H1 (cell line): ENCODE measurements at regions not wholly inside any gene's neighbourhood (a gene's known extent, or its start where the extent isn't known, plus 50 kb on each side); places are given as distances from the start of the nearest gene placed in this dataset.

Experiments
- CTCF ChIA-PET: fragments of 300-600 bp; sonication (Branson Sonifier 250); formaldehyde crosslinking; loops from one replicate; lab custom pipeline; 2021; ENCODE audit not compliant: partially characterized antibody; lab: Charles Lee
- POLR2A ChIA-PET: fragments of 300-600 bp; sonication (Branson Sonifier 250); formaldehyde crosslinking; loops from one replicate; lab custom pipeline; 2021; ENCODE audit warnings: inconsistent platforms; ENCODE audit not compliant: partially characterized antibody; lab: Charles Lee
- DNase-seq, 2 experiments: peaks; one replicate each; pipeline versions ENCODE4 v3.0.0 to v3.0.0-alpha.2; 2010 to 2022; ENCODE audit warnings: low spot score in 2 of 2, low read depth in 1 of 2, mixed read lengths in 1 of 2
- FAIRE-seq: peaks from 2 replicates; lab custom pipeline; 2011; peaks lifted over from hg19 to GRCh38; lab: Jason Lieb, UNC
- H2AFZ ChIP-seq: 2 replicates; pipeline ENCODE4 v1.8.1; 2012; ENCODE audit warnings: low read length, inconsistent platforms
- H2AK5ac ChIP-seq: 2 replicates; pipeline ENCODE4 v1.6.1; 2013; ENCODE audit warnings: low read depth, low read length
- H2BK120ac ChIP-seq: replicated peaks from 2 replicates; pipeline ENCODE3; 2013; ENCODE audit warnings: low read depth, low read length, inconsistent platforms
- H2BK12ac ChIP-seq: 2 replicates; pipeline ENCODE4 v1.6.1; 2013; ENCODE audit warnings: low read depth, low read length
- H2BK15ac ChIP-seq: 2 replicates; pipeline ENCODE4 v1.6.1; 2013; ENCODE audit warnings: low read length
- H2BK20ac ChIP-seq: 2 replicates; pipeline ENCODE4 v1.6.1; 2013; ENCODE audit warnings: low read length
- H2BK5ac ChIP-seq: 2 replicates; pipeline ENCODE4 v1.6.1; 2013; ENCODE audit warnings: low read depth, low read length
- H3K14ac ChIP-seq: 2 replicates; pipeline ENCODE4 v1.6.1; 2013; ENCODE audit warnings: inconsistent platforms; ENCODE audit not compliant: insufficient read length
- H3K18ac ChIP-seq: 2 replicates; pipeline ENCODE4 v1.6.1; 2013; ENCODE audit warnings: low read length; ENCODE audit errors: extremely low read depth
- H3K23ac ChIP-seq: 2 replicates; pipeline ENCODE4 v1.6.1; 2013; ENCODE audit warnings: inconsistent platforms; ENCODE audit not compliant: insufficient read length
- H3K23me2 ChIP-seq: 2 replicates; pipeline ENCODE4 v1.6.1; 2013; ENCODE audit warnings: low read depth, low read length
- H3K27ac ChIP-seq: 2 replicates; pipeline ENCODE4 v1.6.1; 2011; ENCODE audit warnings: low read depth, low read length, inconsistent platforms
- H3K27me3 ChIP-seq, 4 experiments: replicated peaks in 1 of 4; 1 replicate in 1 of 4; 2 replicates in 3 of 4; pipeline versions ENCODE4 v1.6.1 to v1.8.1; 2011 to 2013; ENCODE audit warnings: low read length in 3 of 4, mild to moderate bottlenecking in 3 of 4, inconsistent platforms in 2 of 4, mixed read lengths in 2 of 4, moderate library complexity in 1 of 4; ENCODE audit not compliant: control insufficient read depth in 3 of 4, insufficient read depth in 3 of 4; ENCODE audit errors: extremely low read depth in 1 of 4
- H3K36me3 ChIP-seq, 4 experiments: 2 replicates each; pipeline versions ENCODE4 v1.6.1 to v1.8.1; 2011 to 2013; ENCODE audit warnings: mild to moderate bottlenecking in 4 of 4, low read length in 3 of 4, moderate library complexity in 2 of 4, control low read depth in 1 of 4, inconsistent platforms in 1 of 4; ENCODE audit not compliant: insufficient read depth in 4 of 4, control insufficient read depth in 2 of 4
- H3K4ac ChIP-seq: replicated peaks from 2 replicates; pipeline ENCODE3; 2013; ENCODE audit warnings: low read length, low read depth, mixed read lengths, inconsistent platforms; ENCODE audit not compliant: insufficient read length
- H3K4me1 ChIP-seq, 4 experiments: replicated peaks in 1 of 4; 1 replicate in 1 of 4; 2 replicates in 3 of 4; pipeline versions ENCODE4 v1.6.1 to v1.8.1; 2011 to 2013; ENCODE audit warnings: low read length in 3 of 4, inconsistent platforms in 2 of 4, mixed read lengths in 1 of 4; ENCODE audit not compliant: insufficient read depth in 4 of 4, control insufficient read depth in 3 of 4
- H3K4me2 ChIP-seq, 2 experiments: 2 replicates each; pipeline versions ENCODE4 v1.6.1 to v1.8.1; 2011 to 2013; ENCODE audit warnings: low read depth in 2 of 2, low read length in 2 of 2, control low read depth in 1 of 2, inconsistent platforms in 1 of 2, mild to moderate bottlenecking in 1 of 2; ENCODE audit not compliant: insufficient read depth in 1 of 2
- H3K4me3 ChIP-seq, 4 experiments: fragments of 200-600, 300-600 bp in 1 of 4; sonication (generic), shearing (Covaris generic), sonication (Bioruptor Twin) in 1 of 4; 2 replicates each; pipeline versions ENCODE4 v1.5.1 to v1.8.1; 2011 to 2016; ENCODE audit warnings: low read length in 4 of 4, low read depth in 3 of 4, control low read depth in 2 of 4, inconsistent platforms in 2 of 4, mild to moderate bottlenecking in 2 of 4, mixed read lengths in 1 of 4, moderate library complexity in 1 of 4; ENCODE audit not compliant: insufficient read depth in 2 of 4; ENCODE audit errors: extremely low read depth in 1 of 4
- H3K56ac ChIP-seq: replicated peaks from 2 replicates; pipeline ENCODE3; 2013; ENCODE audit warnings: low read depth, mild to moderate bottlenecking, mixed read lengths, low read length, inconsistent platforms; ENCODE audit not compliant: insufficient read length
- H3K79me1 ChIP-seq: 2 replicates; pipeline ENCODE4 v1.6.1; 2013; ENCODE audit warnings: low read depth, low read length, control low read depth
- H3K79me2 ChIP-seq, 2 experiments: 2 replicates each; pipeline versions ENCODE4 v1.6.1 to v1.8.1; 2012 to 2013; ENCODE audit warnings: low read length in 2 of 2, mild to moderate bottlenecking in 2 of 2, inconsistent platforms in 1 of 2; ENCODE audit not compliant: insufficient read depth in 2 of 2, control insufficient read depth in 1 of 2
- H3K9ac ChIP-seq, 4 experiments: replicated peaks in 1 of 4; 1 replicate in 1 of 4; 2 replicates in 3 of 4; pipeline versions ENCODE4 v1.6.1 to v1.8.1; 2011 to 2013; ENCODE audit warnings: low read depth in 3 of 4, low read length in 3 of 4, control low read depth in 2 of 4, mild to moderate bottlenecking in 2 of 4, moderate library complexity in 2 of 4, inconsistent platforms in 1 of 4; ENCODE audit errors: extremely low read depth in 1 of 4
- H3K9me3 ChIP-seq, 2 experiments: 2 replicates each; pipeline versions ENCODE4 v1.6.1 to v1.8.1; 2012 to 2013; ENCODE audit warnings: mild to moderate bottlenecking in 2 of 2, moderate library complexity in 2 of 2, control low read depth in 1 of 2, inconsistent platforms in 1 of 2, low read depth in 1 of 2, low read length in 1 of 2, mixed read lengths in 1 of 2; ENCODE audit not compliant: insufficient read depth in 2 of 2
- H4K20me1 ChIP-seq, 2 experiments: replicated peaks in 1 of 2; 2 replicates each; pipeline versions ENCODE3 to v1.8.1; 2011 to 2013; ENCODE audit warnings: inconsistent platforms in 2 of 2, low read length in 2 of 2, mild to moderate bottlenecking in 1 of 2; ENCODE audit not compliant: insufficient read depth in 2 of 2, control insufficient read depth in 1 of 2
- H4K5ac ChIP-seq: 2 replicates; pipeline ENCODE4 v1.6.1; 2013; ENCODE audit warnings: low read length, low read depth, mixed read lengths, inconsistent platforms; ENCODE audit not compliant: insufficient read length
- H4K8ac ChIP-seq: 2 replicates; pipeline ENCODE4 v1.8.0; 2013; ENCODE audit warnings: mild to moderate bottlenecking, moderate library complexity, low read length, inconsistent platforms; ENCODE audit not compliant: insufficient read depth; ENCODE audit errors: extremely low read depth
- H4K91ac ChIP-seq: replicated peaks from 2 replicates; pipeline ENCODE3; 2013; ENCODE audit warnings: low read length, mixed read lengths, inconsistent platforms; ENCODE audit not compliant: insufficient read length
- BCL11A ChIP-seq, 2 experiments: IDR thresholded peaks; one replicate each; pipeline ENCODE4 v1.6.1; 2011; ENCODE audit warnings: low read depth in 2 of 2, low read length in 2 of 2, mild to moderate bottlenecking in 2 of 2
- CBX5 ChIP-seq: fragments of 300-800, 300-1000 bp; sonication (generic); IDR thresholded peaks from 2 replicates; pipeline ENCODE4 v1.7.1; 2016; ENCODE audit warnings: antibody characterized with exemption, low read length, low read depth
- JUND ChIP-seq: IDR thresholded peaks from 2 replicates; pipeline ENCODE4 v1.6.1; 2011; ENCODE audit warnings: mild to moderate bottlenecking, improper control_type of control experiment, low read length
- KDM1A ChIP-seq: fragments of 200-600, 300-600 bp; sonication (generic); IDR thresholded peaks from 2 replicates; pipeline ENCODE4 v1.7.1; 2016; ENCODE audit warnings: mild to moderate bottlenecking, low read length, borderline replicate concordance
- POLR2A ChIP-seq, 2 experiments: IDR thresholded peaks; 1 replicate in 1 of 2; 2 replicates in 1 of 2; pipeline ENCODE4 v1.6.1; 2011; ENCODE audit warnings: low read depth in 2 of 2, low read length in 2 of 2, mild to moderate bottlenecking in 2 of 2; ENCODE audit errors: control extremely low read depth in 1 of 2
- POLR2AphosphoS5 ChIP-seq: IDR thresholded peaks from 2 replicates; pipeline ENCODE4 v1.6.1; 2011; ENCODE audit warnings: low read depth, low read length
- WGBS, 2 experiments: shearing (Covaris generic) in 1 of 2; methylation state at CpG; one replicate each; pipeline versions ENCODE4 v1.1.6 to v1.1.7; 2013 to 2015; ENCODE audit warnings: low lambda C conversion rate in 2 of 2, mixed read lengths in 2 of 2, inconsistent platforms in 1 of 2, low coverage in 1 of 2, missing lambda C conversion rate in 1 of 2; ENCODE audit not compliant: insufficient replicate concordance in 2 of 2, insufficient coverage in 1 of 2, insufficient read length in 1 of 2; ENCODE audit errors: extremely low coverage in 1 of 2, missing lambda C conversion rate in 1 of 2; 5-methylcytosine and 5-hydroxymethylcytosine counted together
- TF ChIP-seq, protein P1 (sequence below): IDR thresholded peaks from 2 replicates; pipeline ENCODE4 v1.6.1; 2012; ENCODE audit warnings: inconsistent platforms

- Histone ChIP-seq H4K91ac (no peak overlapping the region), H4K5ac (no peak overlapping the region), H3K4me2 (no peak overlapping the region), H2AK5ac (no peak overlapping the region), H3K23me2 (no peaks in the 10 kb centered on the region), H2AFZ (no peak overlapping the region), H2BK5ac (no peak overlapping the region), H2BK12ac (no peak overlapping the region), H3K9ac (no peak overlapping the region), H3K27ac (no peak overlapping the region), H2BK15ac (no peak overlapping the region), H3K4me1 (no peaks in the 10 kb centered on the region), H3K9me3 (no peaks in the 10 kb centered on the region), H3K27me3 (no peaks in the 10 kb centered on the region), H3K79me1 (no peaks in the 10 kb centered on the region), H4K20me1 (no peaks in the 10 kb centered on the region), H3K56ac (no peak overlapping the region), H3K18ac (no peak overlapping the region), H3K23ac (no peak overlapping the region), H2BK20ac (no peak overlapping the region), H3K36me3 (no peaks in the 10 kb centered on the region), H2BK120ac (no peak overlapping the region), H3K14ac (no peak overlapping the region), H3K4me3 (no peak overlapping the region), H3K79me2 (no peaks in the 10 kb centered on the region), H3K4ac (no peak overlapping the region), H4K8ac (no peak overlapping the region)
- no peak for DNase-seq
- ChIA-PET POLR2A (no interaction called here), CTCF (no interaction called here)
- FAIRE-seq: no peak
- TF ChIP-seq CBX5 (no peak), BCL11A (IDR thresholded peaks at IDR 0.05; ENCODE audit: low read depth in 2 of 2, low read length in 2 of 2) (no peak), POLR2AphosphoS5 (no peak), KDM1A (no peak), POLR2A (IDR thresholded peaks at IDR 0.05; ENCODE audit: control extremely low read depth in 1 of 2, low read depth in 2 of 2, low read length in 2 of 2) (no peak), JUND (no peak)
- TF ChIP-seq, protein P1, sequence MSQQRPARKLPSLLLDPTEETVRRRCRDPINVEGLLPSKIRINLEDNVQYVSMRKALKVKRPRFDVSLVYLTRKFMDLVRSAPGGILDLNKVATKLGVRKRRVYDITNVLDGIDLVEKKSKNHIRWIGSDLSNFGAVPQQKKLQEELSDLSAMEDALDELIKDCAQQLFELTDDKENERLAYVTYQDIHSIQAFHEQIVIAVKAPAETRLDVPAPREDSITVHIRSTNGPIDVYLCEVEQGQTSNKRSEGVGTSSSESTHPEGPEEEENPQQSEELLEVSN: no peak
- WGBS, 2 experiments: 78% methylated on average over 2 of the region's 2 CpGs; no CpG with 5 or more reads in 1 of the 2 experiments
Measured at GRCh38 chrX:149223854-149224253, 281.3 kb downstream of the IDS start.
